Activated T-cell treated with anti-CD3 and anti-CD28 coated beads, Interleukin-2, amount 50 U/mL, for 4 hours (primary cell): ENCODE measurements at regions not wholly inside any gene's neighbourhood (a gene's known extent, or its start where the extent isn't known, plus 50 kb on each side); places are given as distances from the start of the nearest gene placed in this dataset.
"Not testable (repeated sequence)": the region's sequence is repeated elsewhere in the genome, so short reads cannot be mapped to it uniquely, and the experiment has no call there.

Experiments
- ATAC-seq, 2 donors: fragments of 200-7000 bp; cut with Tn5 transposase; one replicate each; pipeline ENCODE4 v1.10.0; 2021
- DNase-seq: peaks from one replicate; pipeline ENCODE4 v3.0.0-alpha.2; 2020
- H3K27me3 Mint-ChIP-seq: one replicate; pipeline ENCODE4 v1.8.0; 2021; ENCODE audit warnings: low read depth, mixed read lengths
- H3K36me3 Mint-ChIP-seq: one replicate; pipeline ENCODE4 v1.8.0; 2022; ENCODE audit warnings: mixed read lengths; ENCODE audit not compliant: insufficient read depth
- H3K4me1 Mint-ChIP-seq: one replicate; pipeline ENCODE4 v1.8.0; 2021; ENCODE audit warnings: low read depth, mixed read lengths
- H3K4me3 Mint-ChIP-seq: one replicate; pipeline ENCODE4 v1.8.0; 2021; ENCODE audit warnings: mild to moderate bottlenecking, moderate library complexity, mixed read lengths
- H3K9me3 Mint-ChIP-seq: one replicate; pipeline ENCODE4 v1.8.0; 2021; ENCODE audit warnings: mixed read lengths

DNA sequence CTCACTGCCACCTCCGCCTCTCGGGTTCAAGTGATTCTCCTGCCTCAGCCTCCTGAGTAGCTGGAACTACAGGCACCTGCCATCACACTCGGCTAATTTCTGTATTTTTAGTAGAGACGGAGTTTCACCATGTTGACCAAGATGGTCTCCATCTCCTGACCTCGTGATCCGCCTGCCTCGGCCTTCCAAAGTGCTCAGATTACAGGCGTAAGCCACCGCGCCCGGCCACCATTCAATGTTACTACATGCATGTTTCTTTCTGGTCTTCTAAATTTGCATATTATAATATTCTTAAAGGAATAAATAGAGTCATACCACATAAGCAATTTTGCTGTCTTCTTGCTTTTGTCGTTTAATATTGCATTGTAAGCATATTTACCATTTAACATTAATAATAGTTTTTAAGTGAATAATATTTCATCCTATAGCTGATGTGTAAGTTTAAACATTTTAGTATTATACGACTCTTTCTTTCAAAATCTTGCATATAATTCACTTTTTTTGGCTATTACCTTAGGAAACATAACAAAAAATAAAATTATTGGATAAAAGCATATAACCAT, 1270.4 kb downstream of the ADGRL3 start:
- Mint-ChIP-seq H3K27me3 (no peaks in the 10 kb centered on the region), H3K9me3 (peaks cover 21% of the 10 kb centered on the region), H3K4me3 (no peak overlapping the region), H3K4me1 (no peaks in the 10 kb centered on the region), H3K36me3 (no peaks in the 10 kb centered on the region)
- no peak for DNase-seq
- no peak for ATAC-seq

DNA sequence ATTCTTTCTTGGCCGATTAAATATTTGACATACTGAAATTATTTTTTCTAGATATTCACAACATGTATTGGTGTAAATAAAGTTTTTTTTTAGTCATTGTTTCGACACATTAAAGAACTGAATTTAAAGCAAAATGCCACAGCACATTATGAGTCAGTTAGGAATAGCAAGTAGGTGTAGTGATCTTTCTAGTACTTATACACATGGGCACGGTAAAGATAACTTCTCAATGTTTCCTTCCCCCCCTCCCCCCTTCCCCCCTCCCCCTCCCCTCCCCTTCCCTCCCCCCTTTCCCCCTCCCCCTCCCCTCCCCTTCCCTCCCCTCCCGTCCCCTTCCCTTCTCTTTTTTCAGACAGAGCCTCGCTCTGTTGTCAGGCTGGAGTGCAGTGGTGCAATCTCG, 1269.9 kb downstream of the ADGRL3 start:
- H3K4me1 Mint-ChIP-seq, result no peaks in the 10 kb centered on the region
- ATAC-seq (no peak), DNase-seq (no peak)
- peaks cover 21% of the 10 kb centered on the region for H3K9me3 Mint-ChIP-seq
- no peak overlapping the region for H3K4me3 Mint-ChIP-seq
- no peaks in the 10 kb centered on the region for H3K36me3 Mint-ChIP-seq
- H3K27me3 Mint-ChIP-seq, result no peaks in the 10 kb centered on the region

DNA sequence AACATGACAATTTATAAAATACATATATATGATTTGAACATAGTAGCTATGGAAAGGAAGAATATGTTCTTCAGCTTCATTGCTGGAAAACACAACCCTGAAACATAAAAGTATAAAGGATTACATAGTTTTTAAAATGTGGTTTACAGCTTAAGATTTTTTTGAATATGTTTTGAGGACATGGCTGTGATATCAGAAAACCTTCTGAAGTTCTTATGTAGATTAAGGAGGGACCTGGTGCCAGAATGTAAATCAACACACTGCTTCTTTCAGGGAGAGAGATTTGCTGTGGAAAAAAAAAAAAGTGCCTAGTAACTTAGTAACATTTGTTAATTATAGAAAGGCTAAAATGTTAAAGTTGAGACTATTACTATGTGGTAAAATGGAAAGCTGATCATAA, 1261.8 kb downstream of the ADGRL3 start:
- Mint-ChIP-seq H3K4me3 (no peak overlapping the region), H3K36me3 (no peaks in the 10 kb centered on the region)

DNA sequence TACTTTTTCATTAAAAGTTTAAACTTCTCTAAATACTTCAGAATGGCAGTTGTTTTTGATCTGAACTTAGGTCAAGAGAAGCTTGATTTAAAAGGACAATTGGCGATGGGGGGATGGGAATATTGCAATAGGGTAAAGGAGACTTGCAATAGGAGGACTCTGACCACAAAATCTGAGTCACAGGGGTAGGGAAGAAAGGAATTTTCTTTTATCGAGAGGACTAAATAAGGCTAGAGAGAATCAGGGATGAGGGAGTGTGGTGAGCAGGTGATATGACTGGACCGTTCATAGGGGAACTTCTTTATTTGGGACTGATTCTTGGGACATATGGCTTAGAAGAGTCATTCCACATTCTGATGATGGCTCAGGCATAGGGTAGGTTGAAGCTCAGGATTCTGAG, 1260.2 kb downstream of the ADGRL3 start:
- Mint-ChIP-seq H3K36me3 (no peaks in the 10 kb centered on the region), H3K27me3 (no peaks in the 10 kb centered on the region), H3K9me3 (peaks cover 14% of the 10 kb centered on the region), H3K4me3 (no peak overlapping the region), H3K4me1 (no peaks in the 10 kb centered on the region)
- DNase-seq (no peak), ATAC-seq (no peak)

More for the DNA sequence above, 1261.8 kb downstream of the ADGRL3 start:
- Mint-ChIP-seq H3K4me1 (no peaks in the 10 kb centered on the region), H3K27me3 (no peaks in the 10 kb centered on the region), H3K9me3 (peaks cover 13% of the 10 kb centered on the region)
- ATAC-seq (no peak), DNase-seq (no peak)

DNA sequence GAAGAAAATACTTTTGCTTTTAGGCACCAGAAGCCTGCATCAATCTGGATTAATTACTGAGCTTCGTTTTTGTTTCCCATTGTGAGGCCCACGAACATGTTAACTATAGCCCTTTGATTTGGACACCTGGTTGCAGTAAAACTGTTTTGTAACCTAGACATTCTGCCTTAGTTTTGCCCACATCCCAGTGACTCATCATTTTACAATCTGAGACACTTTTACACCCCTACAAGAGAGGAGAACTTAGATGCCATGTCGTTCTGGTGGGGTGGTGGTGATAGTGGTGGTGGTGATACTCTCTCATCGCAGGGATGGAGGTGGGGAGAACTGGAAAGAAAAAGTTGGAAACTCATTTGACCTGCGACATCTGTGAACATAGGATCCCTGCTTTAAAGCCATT, 1257.2 kb downstream of the ADGRL3 start:
- ATAC-seq, result no peak
- no peak overlapping the region for H3K4me3 Mint-ChIP-seq
- no peak for DNase-seq
- H3K9me3 Mint-ChIP-seq, result peaks cover 13% of the 10 kb centered on the region
- H3K36me3 Mint-ChIP-seq, result no peaks in the 10 kb centered on the region
- H3K4me1 Mint-ChIP-seq, result no peaks in the 10 kb centered on the region
- no peaks in the 10 kb centered on the region for H3K27me3 Mint-ChIP-seq

DNA sequence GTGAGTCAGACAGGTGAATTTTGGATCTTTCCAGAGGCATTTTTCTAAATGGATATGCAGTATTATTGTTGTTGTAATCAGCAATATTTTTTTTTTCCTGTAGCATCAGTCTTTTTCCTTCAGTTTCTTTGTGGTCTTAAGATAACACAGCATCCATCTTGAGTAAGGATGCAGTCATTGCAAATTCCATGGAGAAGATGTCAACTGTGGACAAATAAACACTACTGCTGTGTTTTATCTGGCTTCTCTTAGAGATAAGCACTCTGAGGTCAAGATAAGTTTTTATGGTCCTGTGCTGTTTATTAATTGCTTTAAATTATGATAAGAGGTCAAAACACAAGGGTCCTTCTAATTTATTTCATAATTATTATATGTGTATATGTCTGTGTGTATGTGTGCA, 1255.7 kb downstream of the ADGRL3 start:
- peaks cover 13% of the 10 kb centered on the region for H3K9me3 Mint-ChIP-seq
- H3K36me3 Mint-ChIP-seq, result no peaks in the 10 kb centered on the region
- no peak overlapping the region for H3K4me3 Mint-ChIP-seq
- no peaks in the 10 kb centered on the region for H3K27me3 Mint-ChIP-seq
- DNase-seq (no peak), ATAC-seq (no peak)
- no peaks in the 10 kb centered on the region for H3K4me1 Mint-ChIP-seq

DNA sequence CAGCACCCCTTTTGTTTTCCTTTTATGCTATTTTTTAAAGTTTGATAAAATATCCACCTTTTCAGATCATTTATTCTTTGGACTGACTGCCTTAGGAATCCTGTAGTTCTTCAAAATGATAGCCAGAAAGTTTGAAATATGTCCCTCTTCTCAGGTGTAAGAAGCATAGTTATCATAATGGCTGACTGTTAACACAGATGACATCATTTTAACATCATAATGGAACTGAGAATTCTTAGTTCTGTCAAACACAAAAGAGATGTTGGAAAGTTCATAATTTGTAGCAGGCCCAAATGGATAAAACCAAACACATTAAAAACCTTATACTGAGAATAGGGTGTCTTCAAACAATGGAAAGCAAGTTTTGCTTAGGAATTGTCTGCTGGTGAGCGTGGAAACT, 1254.4 kb downstream of the ADGRL3 start:
- Mint-ChIP-seq H3K9me3 (peaks cover 7% of the 10 kb centered on the region), H3K4me3 (no peak overlapping the region), H3K4me1 (no peaks in the 10 kb centered on the region), H3K36me3 (no peaks in the 10 kb centered on the region), H3K27me3 (no peaks in the 10 kb centered on the region)
- DNase-seq, result no peak
- no peak for ATAC-seq

DNA sequence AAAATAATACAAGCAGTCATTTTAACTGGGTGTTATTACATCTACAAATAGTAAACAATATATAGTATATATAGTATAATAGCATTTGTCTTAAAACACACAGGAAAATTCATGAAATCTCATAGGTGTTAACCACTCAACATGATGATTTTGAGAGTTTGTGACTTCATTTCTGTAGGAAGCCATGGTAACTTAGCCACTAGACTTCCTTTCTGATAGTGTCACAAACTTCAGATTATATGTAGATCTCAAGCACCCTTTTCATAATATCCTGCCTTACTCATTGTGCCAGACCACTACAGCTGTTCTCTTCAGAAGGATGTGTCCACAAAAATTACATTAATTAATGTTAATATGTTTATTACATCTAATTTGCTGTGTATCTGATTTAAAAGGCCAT, 1250.6 kb downstream of the ADGRL3 start:
- Mint-ChIP-seq H3K36me3 (no peaks in the 10 kb centered on the region), H3K4me1 (no peaks in the 10 kb centered on the region), H3K9me3 (peaks cover 8% of the 10 kb centered on the region), H3K4me3 (no peak overlapping the region), H3K27me3 (no peaks in the 10 kb centered on the region)
- ATAC-seq, result no peak
- DNase-seq, result no peak

DNA sequence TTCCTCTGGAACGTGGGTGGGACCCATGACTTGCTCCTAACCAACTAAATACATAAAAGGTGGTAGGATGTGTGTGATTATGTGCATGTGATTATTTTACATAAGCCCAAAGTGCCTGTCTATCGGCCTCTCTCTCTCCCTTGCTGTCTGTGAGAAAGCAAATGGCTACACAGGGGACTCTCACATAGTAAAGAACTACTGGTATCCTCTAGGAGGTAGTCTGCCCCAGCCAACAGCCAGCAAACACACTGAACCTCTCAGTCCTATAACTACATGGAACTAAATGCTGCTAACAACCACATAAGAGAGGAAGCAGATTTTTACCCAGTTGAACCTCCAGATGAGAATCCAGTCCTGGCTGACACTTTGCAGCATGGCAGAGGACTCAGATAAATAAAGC, 1249.4 kb downstream of the ADGRL3 start:
- Mint-ChIP-seq H3K9me3 (peaks cover 10% of the 10 kb centered on the region), H3K27me3 (no peaks in the 10 kb centered on the region), H3K36me3 (no peaks in the 10 kb centered on the region), H3K4me1 (no peaks in the 10 kb centered on the region), H3K4me3 (no peak overlapping the region)
- no peak for ATAC-seq
- no peak for DNase-seq

DNA sequence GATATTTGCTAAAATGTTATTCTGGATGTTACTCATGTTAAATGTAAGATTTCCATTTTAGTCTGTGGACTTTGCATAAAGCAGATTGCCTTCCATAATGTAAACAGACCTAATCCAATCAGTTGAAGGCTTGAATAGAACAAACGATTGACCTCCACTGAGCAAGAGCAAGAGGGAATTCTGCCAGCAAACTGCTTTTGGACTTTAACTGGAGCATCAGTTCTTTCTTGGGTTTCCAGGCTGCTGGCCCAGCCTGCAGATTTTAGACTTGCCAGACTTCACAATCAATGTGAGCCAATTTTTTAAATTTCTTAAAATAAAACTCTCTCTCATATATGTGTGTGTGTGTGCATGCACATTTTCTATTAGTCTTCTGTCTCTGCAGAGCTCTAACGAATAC, 1248.8 kb downstream of the ADGRL3 start:
- ATAC-seq, result no peak
- Mint-ChIP-seq H3K36me3 (no peaks in the 10 kb centered on the region), H3K27me3 (no peaks in the 10 kb centered on the region), H3K4me1 (no peaks in the 10 kb centered on the region), H3K9me3 (peaks cover 8% of the 10 kb centered on the region), H3K4me3 (no peak overlapping the region)
- DNase-seq, result no peak

DNA sequence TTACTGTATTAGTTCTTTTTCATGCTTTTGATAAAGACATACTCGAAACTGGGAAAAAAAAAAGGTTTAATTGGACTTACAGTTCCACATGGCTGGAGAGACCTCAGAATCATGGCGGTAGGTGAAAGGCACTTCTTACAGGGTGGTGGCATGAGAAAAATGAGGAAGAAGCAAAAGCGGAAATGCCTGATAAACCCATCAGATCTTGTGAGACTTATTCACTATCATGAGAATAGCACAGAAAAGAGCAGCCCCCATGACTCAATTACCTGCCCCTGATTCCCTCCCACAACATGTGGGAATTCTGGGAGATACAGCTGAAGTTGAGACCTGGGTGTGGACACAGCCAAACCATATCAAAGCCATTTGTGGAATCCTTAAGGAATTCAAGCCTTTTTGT, 1238.9 kb downstream of the ADGRL3 start:
- DNase-seq (no peak), ATAC-seq (no peak)
- H3K4me1 Mint-ChIP-seq, result no peaks in the 10 kb centered on the region
- H3K4me3 Mint-ChIP-seq, result no peak overlapping the region
- H3K36me3 Mint-ChIP-seq, result no peaks in the 10 kb centered on the region
- peaks cover 38% of the 10 kb centered on the region for H3K9me3 Mint-ChIP-seq
- no peaks in the 10 kb centered on the region for H3K27me3 Mint-ChIP-seq

DNA sequence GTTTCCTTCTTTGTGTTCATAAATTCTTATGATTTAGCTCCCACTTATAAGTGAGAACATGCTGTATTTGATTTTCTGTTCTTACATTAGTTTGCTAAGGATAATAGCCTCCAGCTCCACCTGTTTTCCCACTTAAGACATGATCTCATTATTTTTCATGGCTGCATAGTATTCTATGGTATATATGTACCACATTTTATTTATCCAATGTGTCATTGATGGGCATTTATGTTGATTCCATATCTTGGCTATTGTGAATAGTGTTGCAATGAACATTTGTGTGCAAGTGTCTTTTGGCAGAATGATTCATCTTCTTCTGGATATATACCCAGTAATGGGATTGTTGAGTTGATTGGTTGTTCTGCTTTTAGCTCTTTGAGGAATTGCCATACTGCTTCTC, 1234.8 kb downstream of the ADGRL3 start:
- DNase-seq (no peak), ATAC-seq (no peak)
- Mint-ChIP-seq H3K27me3 (no peaks in the 10 kb centered on the region), H3K9me3 (peaks cover 20% of the 10 kb centered on the region), H3K4me3 (no peak overlapping the region), H3K36me3 (no peaks in the 10 kb centered on the region), H3K4me1 (no peaks in the 10 kb centered on the region)

DNA sequence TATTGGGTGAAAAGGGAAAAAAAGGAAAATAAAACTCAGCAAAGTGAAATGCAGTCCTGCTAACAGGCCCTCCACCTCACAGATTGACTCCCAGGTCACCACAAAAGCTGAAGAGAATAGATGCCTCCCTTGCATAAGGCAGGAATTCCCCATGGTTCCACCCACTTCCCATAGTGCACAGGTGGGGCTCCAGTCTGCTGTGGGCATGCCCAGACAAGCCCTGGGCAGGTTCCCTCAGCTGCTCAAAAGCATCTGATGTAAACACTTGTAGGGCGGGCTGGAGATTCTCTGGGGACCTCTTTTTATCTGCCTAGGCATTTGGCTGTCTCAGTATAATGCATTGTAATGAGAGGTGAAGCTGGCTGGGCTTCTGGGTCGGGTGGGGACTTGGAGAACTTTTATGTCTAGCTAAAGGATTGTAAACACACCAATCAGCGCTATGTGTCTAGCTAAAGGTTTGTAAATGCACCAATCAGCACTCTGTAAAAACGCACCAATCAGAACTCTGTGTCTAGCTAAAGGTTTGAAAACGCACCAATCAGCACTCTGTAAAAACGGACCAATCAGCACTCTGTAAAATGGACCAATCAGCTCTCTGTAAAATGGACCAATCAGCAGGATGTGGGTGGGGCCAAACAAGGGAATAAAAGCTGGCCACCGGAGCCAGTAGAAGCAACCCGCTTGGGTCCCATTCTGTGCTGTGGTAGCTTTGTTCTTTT, 1231.5 kb downstream of the ADGRL3 start:
- not testable (repeated sequence) for ATAC-seq, H3K4me3 Mint-ChIP-seq, DNase-seq, H3K27me3 Mint-ChIP-seq, H3K4me1 Mint-ChIP-seq, H3K36me3 Mint-ChIP-seq
- H3K9me3 Mint-ChIP-seq, result peaks cover 15% of the 10 kb centered on the region

DNA sequence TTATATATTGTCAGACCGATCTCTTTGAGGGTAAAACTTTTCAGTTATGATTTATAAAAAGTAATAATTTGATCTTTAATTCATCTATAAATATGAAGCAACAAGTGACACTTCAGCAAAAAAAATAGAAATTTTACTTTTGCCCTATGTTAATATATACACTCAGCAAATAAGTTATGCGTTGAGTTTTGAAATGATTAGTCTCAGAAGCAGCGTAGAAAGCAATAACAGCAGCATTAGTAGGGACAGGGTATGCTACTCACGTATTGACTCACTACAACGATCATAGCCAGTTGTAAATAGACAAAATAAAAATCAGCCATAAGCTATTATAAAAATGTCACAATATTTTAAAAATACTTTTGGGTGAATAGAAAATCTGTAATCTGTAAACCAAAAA, 1229.2 kb downstream of the ADGRL3 start:
- H3K9me3 Mint-ChIP-seq, result peaks cover 11% of the 10 kb centered on the region
- no peak overlapping the region for H3K4me3 Mint-ChIP-seq
- H3K27me3 Mint-ChIP-seq, result no peaks in the 10 kb centered on the region
- ATAC-seq (no peak), DNase-seq (no peak)
- H3K36me3 Mint-ChIP-seq, result no peaks in the 10 kb centered on the region
- no peaks in the 10 kb centered on the region for H3K4me1 Mint-ChIP-seq

DNA sequence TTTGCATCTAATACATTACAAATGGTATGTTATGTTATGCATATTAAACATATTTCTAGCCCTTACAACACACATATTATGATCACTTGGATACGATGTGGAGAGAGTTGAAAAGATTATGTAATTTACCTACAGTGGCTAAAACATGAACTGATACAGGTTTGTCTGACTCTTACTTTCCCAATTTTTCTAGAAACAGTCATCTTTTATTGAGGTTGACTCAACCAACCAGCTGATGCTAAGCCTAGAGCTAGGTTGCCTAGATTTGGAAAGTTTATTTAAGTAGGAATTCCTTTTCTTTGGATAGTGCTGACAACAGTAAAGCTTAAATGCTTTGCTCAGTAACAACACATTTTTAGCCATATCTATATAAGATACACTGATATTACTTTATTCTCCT, 1215.1 kb downstream of the ADGRL3 start:
- Mint-ChIP-seq H3K4me1 (no peaks in the 10 kb centered on the region), H3K4me3 (no peak overlapping the region), H3K9me3 (peaks cover 15% of the 10 kb centered on the region), H3K27me3 (no peaks in the 10 kb centered on the region), H3K36me3 (no peaks in the 10 kb centered on the region)
- ATAC-seq (no peak), DNase-seq (no peak)
